NT2/D1 (cell line): ENCODE measurements at regions not wholly inside any gene's neighbourhood (a gene's known extent, or its start where the extent isn't known, plus 50 kb on each side); places are given as distances from the start of the nearest gene placed in this dataset.
"Not testable (repeated sequence)": the region's sequence is repeated elsewhere in the genome, so short reads cannot be mapped to it uniquely, and the experiment has no call there.

Experiments
- DNase-seq: peaks from one replicate; pipeline ENCODE4 v3.0.0-alpha.2; 2011; ENCODE audit warnings: low read depth, low spot score
- H3K27me3 ChIP-seq: 2 replicates; pipeline ENCODE4 v1.6.0; 2011; ENCODE audit warnings: mild to moderate bottlenecking; ENCODE audit not compliant: insufficient read length, insufficient read depth
- H3K36me3 ChIP-seq: 2 replicates; pipeline ENCODE4 v1.6.1; 2011; ENCODE audit warnings: mild to moderate bottlenecking, low read length, mixed read lengths; ENCODE audit not compliant: insufficient read depth, insufficient read length
- H3K4me1 ChIP-seq: 2 replicates; pipeline ENCODE4 v1.5.1; 2011; ENCODE audit not compliant: insufficient read depth, insufficient read length
- H3K4me3 ChIP-seq: 2 replicates; pipeline ENCODE4 v1.5.1; 2011; ENCODE audit warnings: low read depth; ENCODE audit not compliant: insufficient read length
- H3K9ac ChIP-seq: 2 replicates; pipeline ENCODE4 v1.6.0; 2011; ENCODE audit warnings: low read depth; ENCODE audit not compliant: insufficient read length
- H3K9me3 ChIP-seq: 2 replicates; pipeline ENCODE4 v1.5.1; 2011; ENCODE audit warnings: mild to moderate bottlenecking, low read length; ENCODE audit not compliant: insufficient read depth
- SUZ12 ChIP-seq: IDR thresholded peaks from 2 replicates; pipeline ENCODE4 v1.6.1; 2011; ENCODE audit not compliant: insufficient read length, insufficient read depth; ENCODE audit errors: extremely low read depth
- YY1 ChIP-seq: IDR thresholded peaks from 2 replicates; pipeline ENCODE4 v1.6.1; 2011; ENCODE audit not compliant: insufficient read length, insufficient read depth
- ZNF274 ChIP-seq: IDR thresholded peaks from 2 replicates; pipeline ENCODE4 v1.6.1; 2011; ENCODE audit warnings: mild to moderate bottlenecking, low read depth, low read length

DNA sequence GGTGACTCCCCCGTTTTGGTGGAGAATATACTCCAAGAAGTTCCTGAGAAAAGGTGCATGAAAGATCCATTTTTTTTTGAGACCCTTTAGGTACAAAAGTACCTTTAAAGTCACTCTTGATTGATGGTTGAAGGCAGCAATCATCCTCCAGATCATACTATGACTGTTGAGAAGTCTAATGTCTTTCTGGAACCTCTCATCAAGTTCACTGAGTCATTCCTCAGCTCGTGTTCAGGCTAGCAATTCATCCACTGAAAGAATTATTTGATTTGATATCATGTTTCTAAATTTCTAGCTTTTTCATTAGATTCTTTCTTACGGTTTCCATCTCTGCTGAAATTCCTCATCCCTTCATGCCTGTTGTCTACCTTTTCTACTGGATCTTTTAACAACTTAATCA, 65.1 kb upstream of the GJB6 start:
- no peak for DNase-seq
- Histone ChIP-seq H3K9ac (no peak overlapping the region), H3K27me3 (no peaks in the 10 kb centered on the region), H3K9me3 (no peaks in the 10 kb centered on the region), H3K4me3 (no peak overlapping the region), H3K4me1 (no peaks in the 10 kb centered on the region), H3K36me3 (no peaks in the 10 kb centered on the region)
- TF ChIP-seq SUZ12 = no peak
- TF ChIP-seq ZNF274 = no peak
- TF ChIP-seq YY1 = no peak

DNA sequence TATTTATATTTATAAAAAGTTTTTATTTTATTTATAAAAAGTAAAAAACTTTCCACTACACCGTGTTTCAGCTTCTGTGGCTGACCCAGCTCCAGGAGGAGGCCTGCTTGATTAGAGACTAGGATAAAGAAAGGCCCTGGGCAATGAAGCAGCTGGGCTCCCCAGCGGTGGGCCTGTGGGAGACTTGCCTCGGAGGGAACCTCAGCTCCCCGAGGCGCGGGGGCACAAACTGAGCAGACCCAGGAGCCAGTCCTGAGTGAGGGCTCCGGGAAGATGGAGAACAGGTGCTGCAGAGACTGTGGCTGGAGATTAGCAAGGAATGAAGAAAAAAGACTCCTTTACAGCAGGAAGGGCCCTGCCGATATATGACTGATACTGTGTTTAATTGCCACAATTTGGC, 63.8 kb upstream of the GJB6 start:
- Histone ChIP-seq H3K4me1 (no peaks in the 10 kb centered on the region), H3K4me3 (no peak overlapping the region), H3K9ac (no peak overlapping the region), H3K9me3 (no peaks in the 10 kb centered on the region), H3K36me3 (no peaks in the 10 kb centered on the region), H3K27me3 (no peaks in the 10 kb centered on the region)
- no peak for TF ChIP-seq YY1
- no peak for TF ChIP-seq ZNF274
- TF ChIP-seq SUZ12 = no peak
- DNase-seq = no peak

DNA sequence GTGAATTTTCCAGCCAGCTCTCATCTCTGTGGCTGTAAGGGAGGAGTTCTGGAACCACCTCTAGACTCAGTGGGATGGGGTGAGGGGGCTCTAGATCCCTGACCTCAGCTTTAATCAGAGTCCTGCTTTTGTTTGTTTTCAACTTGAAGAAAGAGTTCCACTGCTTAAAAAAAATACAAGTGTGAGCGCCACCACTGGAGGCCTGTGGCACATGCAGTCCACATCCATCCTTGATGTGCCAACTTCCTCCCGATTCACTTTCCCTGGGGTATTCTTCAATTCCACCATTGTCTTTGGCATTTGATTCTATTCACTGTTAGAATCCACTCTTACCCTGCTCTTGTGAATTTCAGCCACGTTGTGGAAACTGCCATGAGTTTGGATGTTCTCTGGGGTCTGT, 62.4 kb upstream of the GJB6 start:
- Histone ChIP-seq H3K27me3 (no peaks in the 10 kb centered on the region), H3K4me1 (no peaks in the 10 kb centered on the region), H3K9me3 (no peaks in the 10 kb centered on the region), H3K9ac (no peak overlapping the region), H3K36me3 (no peaks in the 10 kb centered on the region), H3K4me3 (no peak overlapping the region)
- no peak for TF ChIP-seq ZNF274
- no peak for TF ChIP-seq SUZ12
- DNase-seq = no peak

DNA sequence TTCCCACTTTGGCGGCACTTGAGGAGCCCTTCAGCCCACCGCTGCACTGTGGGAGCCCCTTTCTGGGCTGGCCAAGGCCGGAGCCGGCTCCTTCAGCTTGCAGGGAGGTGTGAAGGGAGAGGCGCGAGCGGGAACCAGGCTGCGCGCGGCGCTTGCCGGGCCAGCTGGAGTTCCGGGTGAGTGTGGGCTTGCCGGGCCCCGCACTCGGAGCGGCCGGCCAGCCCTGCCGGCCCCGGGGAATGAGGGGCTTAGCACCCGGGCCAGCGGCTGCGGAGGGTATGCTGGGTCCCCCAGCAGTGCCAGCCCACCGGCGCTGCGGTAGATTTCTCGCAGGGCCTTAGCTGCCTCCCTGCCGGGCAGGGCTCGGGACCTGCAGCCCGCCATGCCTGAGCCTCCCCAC, 60.2 kb upstream of the GJB6 start:
- not testable (repeated sequence) for H3K9me3 ChIP-seq, DNase-seq, H3K4me1 ChIP-seq, H3K4me3 ChIP-seq, H3K27me3 ChIP-seq, H3K9ac ChIP-seq, H3K36me3 ChIP-seq

DNA sequence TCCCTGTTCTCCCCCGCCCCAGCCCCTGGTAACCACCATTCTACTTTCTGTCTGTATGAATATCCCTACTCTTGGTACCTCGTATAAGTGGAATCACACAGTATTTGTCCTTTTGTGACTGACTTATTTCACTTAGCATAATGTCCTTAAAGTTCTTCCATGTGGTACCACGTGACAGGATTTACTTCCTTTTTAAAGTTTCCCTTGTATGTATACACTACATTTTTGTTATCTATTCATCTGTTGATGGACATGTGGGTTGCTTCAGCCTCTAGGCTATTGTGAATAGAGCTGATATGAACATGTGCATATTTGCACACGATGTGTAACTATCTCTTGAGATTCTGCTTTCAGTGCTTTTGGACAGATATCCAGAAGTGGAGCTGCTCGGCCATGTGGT, 59.6 kb upstream of the GJB6 start:
- no peaks in the 10 kb centered on the region for H3K27me3 ChIP-seq
- DNase-seq = no peak
- TF ChIP-seq SUZ12 = no peak
- no peak for TF ChIP-seq ZNF274
- no peak for TF ChIP-seq YY1
- no peak overlapping the region for H3K9ac ChIP-seq
- H3K9me3 ChIP-seq = peaks cover 4% of the 10 kb centered on the region; the same call in 1 of the 2 replicates
- no peaks in the 10 kb centered on the region for H3K36me3 ChIP-seq
- no peak overlapping the region for H3K4me3 ChIP-seq
- H3K4me1 ChIP-seq = no peaks in the 10 kb centered on the region

DNA sequence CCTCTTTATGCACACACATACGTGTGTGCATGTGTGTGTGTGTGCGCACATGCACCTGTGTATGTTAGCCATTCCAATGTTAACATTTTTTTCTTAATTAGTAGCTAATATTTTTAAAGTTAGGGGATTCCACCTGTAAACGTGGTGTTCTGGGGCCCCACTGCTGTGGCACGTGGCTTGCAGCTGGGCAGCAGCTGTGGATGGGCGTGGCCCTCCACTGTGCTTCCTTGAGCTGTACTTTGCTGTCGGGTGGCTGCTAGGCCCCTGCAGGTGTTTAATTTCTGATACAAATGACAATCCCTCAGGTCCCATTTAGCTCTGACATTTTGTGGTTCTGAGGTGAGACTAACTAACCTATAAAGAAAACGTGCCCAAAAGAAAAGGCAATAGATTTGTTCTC, 58.9 kb upstream of the GJB6 start:
- no peaks in the 10 kb centered on the region for H3K27me3 ChIP-seq
- no peak for DNase-seq
- TF ChIP-seq YY1 = no peak
- TF ChIP-seq ZNF274 = no peak
- TF ChIP-seq SUZ12 = no peak

DNA sequence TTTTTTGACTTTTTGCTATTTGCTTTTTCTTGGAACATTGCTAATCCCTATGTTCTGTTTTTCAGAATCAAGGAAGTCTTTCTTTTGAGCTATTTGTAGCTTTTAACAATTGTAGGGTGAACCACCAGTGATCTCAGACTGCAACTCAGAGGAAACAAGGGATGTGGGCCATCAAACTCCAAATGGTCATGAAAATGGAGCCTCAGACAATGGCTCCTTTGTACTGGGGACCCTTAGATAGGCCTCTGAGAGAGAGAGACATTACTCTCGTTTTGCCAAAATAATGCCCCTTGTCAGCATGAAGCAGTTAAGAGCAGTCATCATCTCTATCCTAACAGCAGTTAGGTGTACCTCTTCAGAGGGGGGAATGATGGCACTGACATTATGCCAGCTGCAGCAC, 56.4 kb upstream of the GJB6 start:
- no peak overlapping the region for H3K9ac ChIP-seq
- no peak for TF ChIP-seq SUZ12
- no peak for TF ChIP-seq ZNF274
- TF ChIP-seq YY1 = no peak
- H3K4me1 ChIP-seq = no peaks in the 10 kb centered on the region
- H3K27me3 ChIP-seq = no peaks in the 10 kb centered on the region
- no peak overlapping the region for H3K4me3 ChIP-seq
- H3K36me3 ChIP-seq = no peaks in the 10 kb centered on the region
- peaks cover 33% of the 10 kb centered on the region for H3K9me3 ChIP-seq
- no peak for DNase-seq

More for the DNA sequence above, 58.9 kb upstream of the GJB6 start:
- H3K9ac ChIP-seq = no peak overlapping the region
- H3K9me3 ChIP-seq = peaks cover 11% of the 10 kb centered on the region
- H3K36me3 ChIP-seq = no peaks in the 10 kb centered on the region
- no peaks in the 10 kb centered on the region for H3K4me1 ChIP-seq
- H3K4me3 ChIP-seq = no peak overlapping the region

DNA sequence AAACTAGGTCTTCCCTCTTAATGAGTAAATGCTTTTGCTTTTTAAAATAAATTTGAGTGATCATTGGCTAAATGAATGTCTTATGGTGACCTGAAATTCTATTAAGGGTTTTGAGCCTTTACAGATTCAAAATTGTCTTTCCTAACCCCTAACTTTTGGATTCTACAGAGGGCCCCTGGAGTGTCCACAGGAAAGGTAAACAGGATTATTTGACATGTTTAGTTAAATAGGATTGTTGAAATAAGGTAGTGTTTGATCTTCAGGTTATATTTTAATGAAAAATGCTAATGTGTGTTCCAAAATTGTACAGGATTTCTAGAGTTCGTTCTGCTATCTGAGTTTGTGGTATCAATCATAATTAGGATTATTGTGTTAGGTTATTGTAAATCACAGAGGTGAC, 55.9 kb upstream of the GJB6 start:
- Histone ChIP-seq H3K4me1 (no peaks in the 10 kb centered on the region), H3K9me3 (peaks cover 39% of the 10 kb centered on the region), H3K27me3 (no peaks in the 10 kb centered on the region), H3K4me3 (no peak overlapping the region), H3K36me3 (no peaks in the 10 kb centered on the region), H3K9ac (no peak overlapping the region)
- DNase-seq = no peak
- TF ChIP-seq SUZ12 (no peak), ZNF274 (no peak), YY1 (no peak)
